PC-3 (cell line): ENCODE measurements at regions not wholly inside any gene's neighbourhood (a gene's known extent, or its start where the extent isn't known, plus 50 kb on each side); places are given as distances from the start of the nearest gene placed in this dataset.

Experiments
- ATAC-seq: fragments of 200-7000 bp; cut with Tn5 transposase; 2 replicates; pipeline ENCODE4 v1.9.1; 2020; ENCODE audit warnings: mild to moderate bottlenecking, moderate library complexity
- BruUV-seq: library from RNA; stranded (reverse); fragments of 400-500 nt; replicated peaks from 2 replicates; lab custom pipeline; 2021; lab: Mats Ljungman, UMichigan
- CTCF ChIA-PET: fragments of 300-600 bp; sonication (Branson Sonifier 250); formaldehyde crosslinking; loops from one replicate; lab custom pipeline; 2022; ENCODE audit warnings: antibody characterized with exemption; lab: Charles Lee
- POLR2A ChIA-PET: fragments of 300-600 bp; sonication (Branson Sonifier 250); formaldehyde crosslinking; loops from one replicate; lab custom pipeline; 2022; ENCODE audit warnings: antibody characterized with exemption; ENCODE audit not compliant: unreplicated experiment; lab: Charles Lee
- DNase-seq: peaks from one replicate; pipeline ENCODE4 v3.0.0-alpha.2; 2015
- H2AFZ ChIP-seq: fragments of 300-600 bp; sonication (generic); 2 replicates; pipeline ENCODE4 v1.6.0; 2016; ENCODE audit warnings: antibody characterized with exemption, low read length
- H3F3A ChIP-seq: fragments of 300-600 bp; sonication (generic); one replicate; pipeline ENCODE4 v1.6.0; 2017; ENCODE audit warnings: antibody characterized with exemption, low read length, control low read depth, mild to moderate bottlenecking; ENCODE audit not compliant: unreplicated experiment
- H3K27ac ChIP-seq: fragments of 300-600 bp; sonication (generic); 2 replicates; pipeline ENCODE4 v1.5.1; 2016; ENCODE audit warnings: mild to moderate bottlenecking, low read length
- H3K27me3 ChIP-seq: fragments of 300-600 bp; sonication (generic); 2 replicates; pipeline ENCODE4 v1.6.1; 2016; ENCODE audit warnings: low read length, mixed read lengths
- H3K36me3 ChIP-seq: fragments of 300-600 bp; sonication (generic); 2 replicates; pipeline ENCODE4 v1.6.1; 2016; ENCODE audit warnings: low read depth, mixed run types, low read length, mixed read lengths
- H3K4me1 ChIP-seq: fragments of 300-600 bp; sonication (generic); 2 replicates; pipeline ENCODE4 v1.5.1; 2016; ENCODE audit warnings: low read length; ENCODE audit not compliant: insufficient read depth
- H3K4me2 ChIP-seq: fragments of 300-600 bp; sonication (generic); 2 replicates; pipeline ENCODE4 v1.6.0; 2016; ENCODE audit warnings: low read length
- H3K4me3 ChIP-seq: fragments of 300-600 bp; sonication (generic); 2 replicates; pipeline ENCODE4 v1.5.1; 2016; ENCODE audit warnings: mild to moderate bottlenecking, low read length, mixed read lengths
- H3K79me2 ChIP-seq: fragments of 300-600 bp; sonication (generic); 2 replicates; pipeline ENCODE4 v1.6.1; 2017; ENCODE audit warnings: low read length, mixed read lengths
- H3K9ac ChIP-seq: fragments of 300-600 bp; sonication (generic); 2 replicates; pipeline ENCODE4 v1.6.0; 2016; ENCODE audit warnings: mild to moderate bottlenecking, low read length
- H3K9me2 ChIP-seq: fragments of 300-600 bp; sonication (generic); replicated peaks from 2 replicates; pipeline ENCODE4 v1.6.1; 2016; ENCODE audit warnings: mixed run types, low read length, mixed read lengths
- H3K9me3 ChIP-seq: fragments of 300-600 bp; sonication (generic); 2 replicates; pipeline ENCODE4 v1.6.1; 2016; ENCODE audit warnings: low read length, mixed read lengths
- H4K20me1 ChIP-seq: fragments of 300-600 bp; sonication (generic); 2 replicates; pipeline ENCODE4 v1.6.1; 2016; ENCODE audit warnings: low read length, mixed read lengths
- EZH2 ChIP-seq: fragments of 300-600 bp; sonication (generic); IDR thresholded peaks from one replicate; pipeline ENCODE4 v1.6.1; 2017; ENCODE audit warnings: antibody characterized with exemption, mild to moderate bottlenecking, low read length; ENCODE audit not compliant: unreplicated experiment
- EZH2phosphoT487 ChIP-seq: fragments of 300-600 bp; sonication (generic); IDR thresholded peaks from 2 replicates; pipeline ENCODE4 v1.6.1; 2018; ENCODE audit warnings: mild to moderate bottlenecking, antibody characterized with exemption, low read length, borderline replicate concordance
- intact Hi-C: fragments of 100-400 bp; cut with micrococcal nuclease; formaldehyde crosslinking; loops from 2 replicates; pipeline ENCODE4 v1.9.0; 2023
- TF ChIP-seq, protein P1 (sequence below): fragments of 300-600 bp; sonication (generic); conservative IDR thresholded peaks from 2 replicates; pipeline ENCODE4 v1.5.1; 2017; ENCODE audit warnings: antibody characterized with exemption, low read depth, mild to moderate bottlenecking, low read length

DNA sequence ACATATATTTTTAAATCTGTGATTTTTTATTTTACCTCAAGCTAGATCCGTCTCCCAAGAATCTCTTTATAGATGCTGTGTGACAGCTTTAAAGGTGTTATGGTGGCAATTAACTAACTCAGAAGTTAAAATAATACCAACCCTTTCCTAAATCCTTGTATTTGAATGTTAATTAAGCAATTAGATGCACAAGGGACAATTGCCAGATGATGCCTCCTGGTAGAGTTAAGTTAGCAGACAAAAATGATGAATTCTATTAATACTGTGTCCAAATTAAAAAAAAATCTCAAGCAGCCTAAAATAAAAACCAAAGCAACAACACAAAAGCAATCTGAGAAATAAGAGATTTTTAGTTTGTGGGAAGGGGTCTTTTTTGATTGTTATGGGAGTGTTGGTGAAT lies 78.9 kb downstream of the FANCF start:
- intact Hi-C loops: no loop called here

DNA sequence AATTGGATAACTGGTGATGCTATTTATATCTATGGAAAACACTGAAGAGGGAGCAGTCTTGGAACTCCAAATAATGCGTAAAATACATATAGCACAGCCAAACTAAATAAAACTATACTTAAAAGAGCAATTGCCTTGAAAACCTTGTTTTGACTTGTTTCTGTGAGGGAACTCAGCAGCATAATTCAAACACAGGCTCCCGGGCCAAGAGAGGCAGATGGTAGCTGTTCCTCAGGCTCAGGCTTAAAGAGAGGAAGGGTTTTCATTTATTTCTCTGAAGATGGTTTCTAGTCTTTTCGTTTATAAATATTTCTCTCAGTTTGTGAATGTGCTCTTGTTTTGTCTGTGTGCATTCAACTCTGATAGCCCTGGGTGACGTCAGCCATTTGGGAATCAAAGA lies 82.4 kb downstream of the FANCF start:
- POLR2A ChIA-PET: no interaction called here
- no peaks in the 10 kb centered on the region for H3F3A ChIP-seq
- no peak overlapping the region for H3K9ac ChIP-seq
- BruUV-seq: no TSS peak
- DNase-seq (no peak), ATAC-seq (no peak)
- H3K79me2 ChIP-seq: no peaks in the 10 kb centered on the region
- no peaks in the 10 kb centered on the region for H3K36me3 ChIP-seq
- H4K20me1 ChIP-seq: no peaks in the 10 kb centered on the region
- peaks cover 13% of the 10 kb centered on the region; the same call in 1 of the 2 replicates for H3K27me3 ChIP-seq
- intact Hi-C loops: no loop called here
- no peaks in the 10 kb centered on the region for H3K9me2 ChIP-seq
- H3K4me2 ChIP-seq: no peak overlapping the region
- no peak overlapping the region for H3K4me3 ChIP-seq
- no peaks in the 10 kb centered on the region for H3K4me1 ChIP-seq
- H3K27ac ChIP-seq: no peak overlapping the region
- no peak overlapping the region for H2AFZ ChIP-seq
- H3K9me3 ChIP-seq: no peaks in the 10 kb centered on the region
- CTCF ChIA-PET: no interaction called here
- TF ChIP-seq EZH2 (no peak), EZH2phosphoT487 (no peak)

More for the DNA sequence above, 78.9 kb downstream of the FANCF start:
- ATAC-seq (no peak), DNase-seq (no peak)
- no peaks in the 10 kb centered on the region for H3K36me3 ChIP-seq
- no peak overlapping the region for H3K4me3 ChIP-seq
- POLR2A ChIA-PET: no interaction called here
- H4K20me1 ChIP-seq: no peaks in the 10 kb centered on the region
- H3K9ac ChIP-seq: no peak overlapping the region
- no peak overlapping the region for H2AFZ ChIP-seq
- no TSS peak for BruUV-seq
- no peak overlapping the region for H3K27ac ChIP-seq
- no peaks in the 10 kb centered on the region for H3F3A ChIP-seq
- no peaks in the 10 kb centered on the region for H3K79me2 ChIP-seq
- H3K4me1 ChIP-seq: no peaks in the 10 kb centered on the region
- TF ChIP-seq EZH2 (no peak), EZH2phosphoT487 (no peak)
- TF ChIP-seq, protein P1, sequence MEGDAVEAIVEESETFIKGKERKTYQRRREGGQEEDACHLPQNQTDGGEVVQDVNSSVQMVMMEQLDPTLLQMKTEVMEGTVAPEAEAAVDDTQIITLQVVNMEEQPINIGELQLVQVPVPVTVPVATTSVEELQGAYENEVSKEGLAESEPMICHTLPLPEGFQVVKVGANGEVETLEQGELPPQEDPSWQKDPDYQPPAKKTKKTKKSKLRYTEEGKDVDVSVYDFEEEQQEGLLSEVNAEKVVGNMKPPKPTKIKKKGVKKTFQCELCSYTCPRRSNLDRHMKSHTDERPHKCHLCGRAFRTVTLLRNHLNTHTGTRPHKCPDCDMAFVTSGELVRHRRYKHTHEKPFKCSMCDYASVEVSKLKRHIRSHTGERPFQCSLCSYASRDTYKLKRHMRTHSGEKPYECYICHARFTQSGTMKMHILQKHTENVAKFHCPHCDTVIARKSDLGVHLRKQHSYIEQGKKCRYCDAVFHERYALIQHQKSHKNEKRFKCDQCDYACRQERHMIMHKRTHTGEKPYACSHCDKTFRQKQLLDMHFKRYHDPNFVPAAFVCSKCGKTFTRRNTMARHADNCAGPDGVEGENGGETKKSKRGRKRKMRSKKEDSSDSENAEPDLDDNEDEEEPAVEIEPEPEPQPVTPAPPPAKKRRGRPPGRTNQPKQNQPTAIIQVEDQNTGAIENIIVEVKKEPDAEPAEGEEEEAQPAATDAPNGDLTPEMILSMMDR: no peak
- no peaks in the 10 kb centered on the region for H3K9me2 ChIP-seq
- no peaks in the 10 kb centered on the region for H3K9me3 ChIP-seq
- H3K27me3 ChIP-seq: peaks cover 29% of the 10 kb centered on the region
- H3K4me2 ChIP-seq: no peak overlapping the region
- CTCF ChIA-PET: interaction anchor here (0.9 kb wide), 1 partner anchor 9 kb away, joined by 3 read pairs; no protein-coding TSS in a partner anchor

DNA sequence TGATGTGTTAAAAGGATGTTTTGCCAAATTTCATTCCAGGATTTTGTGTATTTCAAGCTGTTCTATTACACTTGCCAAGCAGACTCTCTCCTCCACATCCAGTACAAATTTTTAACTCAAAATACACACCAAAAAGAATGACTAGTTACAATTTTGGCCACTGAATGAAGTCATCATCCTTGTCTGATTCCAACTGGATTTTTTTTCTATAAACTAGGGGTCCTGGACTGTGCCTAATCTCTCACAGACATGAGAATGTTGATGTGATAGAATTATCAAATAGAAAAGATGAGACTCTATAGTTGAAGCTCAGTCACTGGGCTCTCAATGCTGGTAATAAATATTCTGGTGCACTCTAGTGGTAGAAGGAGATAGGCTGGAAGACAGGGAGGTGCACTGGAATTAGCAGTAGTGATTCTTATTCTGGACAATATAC lies 85.8 kb downstream of the FANCF start:
- intact Hi-C loops: loop anchor here (1.0 kb wide), 2 partner anchors 113 to 206 kb away; no protein-coding TSS in a partner anchor
- H3K9me2 ChIP-seq: no peaks in the 10 kb centered on the region
- H2AFZ ChIP-seq: no peak overlapping the region
- 0 out of 2 replicates have a peak, but pooled peaks have one; percentile 54 for ATAC-seq
- H3K4me3 ChIP-seq: no peak overlapping the region
- TF ChIP-seq EZH2phosphoT487 (no peak), EZH2 (no peak)
- TF ChIP-seq, protein P1: peak; percentile 69
- H3K4me1 ChIP-seq: no peaks in the 10 kb centered on the region
- no peak overlapping the region for H3K9ac ChIP-seq
- DNase-seq: peak; percentile 48
- no peaks in the 10 kb centered on the region for H3K79me2 ChIP-seq
- no TSS peak for BruUV-seq
- ChIA-PET POLR2A (no interaction called here), CTCF (no interaction called here)
- no peaks in the 10 kb centered on the region for H4K20me1 ChIP-seq
- H3K9me3 ChIP-seq: no peaks in the 10 kb centered on the region
- H3K27me3 ChIP-seq: 0 out of 2 replicates have a peak, but pooled peaks cover 6% of the 10 kb centered on the region
- no peaks in the 10 kb centered on the region for H3K36me3 ChIP-seq
- no peak overlapping the region for H3K4me2 ChIP-seq
- no peaks in the 10 kb centered on the region for H3F3A ChIP-seq
- no peak overlapping the region for H3K27ac ChIP-seq
